GM23248 (cell line): ENCODE measurements at regions not wholly inside any gene's neighbourhood (a gene's known extent, or its start where the extent isn't known, plus 50 kb on each side); places are given as distances from the start of the nearest gene placed in this dataset.

Source experiments
- DNase-seq: peaks from one replicate; pipeline ENCODE4 v3.0.0-alpha.2; 2015
- H2AFZ ChIP-seq: fragments of 200-600 bp; sonication (generic); 2 replicates; pipeline ENCODE4 v1.6.1; 2016; ENCODE audit warnings: antibody characterized with exemption
- H3F3A ChIP-seq: fragments of 200-600 bp; sonication (generic); 2 replicates; pipeline ENCODE4 v1.6.1; 2016; ENCODE audit warnings: mild to moderate bottlenecking, antibody characterized with exemption, mixed run types; ENCODE audit not compliant: insufficient read depth
- H3K27ac ChIP-seq: fragments of 200-600 bp; sonication (generic); 2 replicates; pipeline ENCODE4 v1.5.1; 2016; ENCODE audit warnings: mild to moderate bottlenecking
- H3K27me3 ChIP-seq: fragments of 200-600 bp; sonication (generic); replicated peaks from 2 replicates; pipeline ENCODE4 v1.6.1; 2016; ENCODE audit warnings: mild to moderate bottlenecking; ENCODE audit not compliant: insufficient read depth
- H3K36me3 ChIP-seq: fragments of 200-600 bp; sonication (generic); 2 replicates; pipeline ENCODE4 v1.6.1; 2016; ENCODE audit warnings: low read depth, mild to moderate bottlenecking
- H3K4me1 ChIP-seq: fragments of 200-600 bp; sonication (generic); 2 replicates; pipeline ENCODE4 v1.6.1; 2016; ENCODE audit warnings: mild to moderate bottlenecking; ENCODE audit not compliant: insufficient read depth
- H3K4me2 ChIP-seq: fragments of 200-600 bp; sonication (generic); one replicate; pipeline ENCODE4 v1.6.1; 2016; ENCODE audit warnings: mild to moderate bottlenecking; ENCODE audit not compliant: unreplicated experiment
- H3K4me3 ChIP-seq: fragments of 200-600 bp; sonication (generic); 2 replicates; pipeline ENCODE4 v1.5.1; 2016; ENCODE audit warnings: mild to moderate bottlenecking
- H3K79me2 ChIP-seq: fragments of 200-600 bp; sonication (generic); 2 replicates; pipeline ENCODE4 v1.6.1; 2016; ENCODE audit warnings: mild to moderate bottlenecking; ENCODE audit not compliant: insufficient read depth
- H3K9ac ChIP-seq: fragments of 200-600 bp; sonication (generic); 2 replicates; pipeline ENCODE4 v1.6.1; 2016; ENCODE audit warnings: mild to moderate bottlenecking
- H3K9me2 ChIP-seq: fragments of 200-600 bp; sonication (generic); 2 replicates; pipeline ENCODE4 v1.6.1; 2016; ENCODE audit warnings: mixed run types, mild to moderate bottlenecking, moderate library complexity; ENCODE audit not compliant: insufficient read depth
- H3K9me3 ChIP-seq: fragments of 200-600 bp; sonication (generic); one replicate; pipeline ENCODE4 v1.6.1; 2017; ENCODE audit warnings: low read depth
- H4K20me1 ChIP-seq: fragments of 200-600 bp; sonication (generic); 2 replicates; pipeline ENCODE4 v1.6.0; 2016; ENCODE audit not compliant: insufficient read depth
- EZH2 ChIP-seq: fragments of 200-600 bp; sonication (generic); IDR thresholded peaks from 2 replicates; pipeline ENCODE4 v1.6.1; 2018; ENCODE audit warnings: antibody characterized with exemption, mild to moderate bottlenecking; ENCODE audit not compliant: insufficient read depth, poor library complexity, severe bottlenecking
- EZH2phosphoT487 ChIP-seq: fragments of 200-600 bp; sonication (generic); IDR thresholded peaks from 2 replicates; pipeline ENCODE4 v1.6.1; 2018; ENCODE audit warnings: antibody characterized with exemption, moderate library complexity, mild to moderate bottlenecking, low read depth; ENCODE audit not compliant: insufficient read depth
- WGBS, 2 experiments: methylation state at CpG; one replicate each; pipeline ENCODE4 v1.1.6; 2015 to 2017; ENCODE audit warnings: low lambda C conversion rate in 2 of 2, low coverage in 1 of 2; ENCODE audit errors: missing lambda C conversion rate in 2 of 2; 5-methylcytosine and 5-hydroxymethylcytosine counted together
- in situ Hi-C: fragments of 300-500 bp; cut with MboI; formaldehyde crosslinking; loops from 2 replicates; pipeline ENCODE4 v1.15.0; 2020

- Histone ChIP-seq H4K20me1 (no peaks in the 10 kb centered on the region), H3K9me2 (no peaks in the 10 kb centered on the region), H3K9ac (no peak overlapping the region), H2AFZ (no peak overlapping the region), H3K4me3 (no peak overlapping the region), H3K9me3 (no peaks in the 10 kb centered on the region), H3K4me2 (no peak overlapping the region), H3F3A (peaks cover 15% of the 10 kb centered on the region; the same call in 1 of the 2 replicates), H3K36me3 (no peaks in the 10 kb centered on the region), H3K27ac (no peak overlapping the region), H3K27me3 (no peaks in the 10 kb centered on the region), H3K4me1 (peaks cover 19% of the 10 kb centered on the region), H3K79me2 (no peaks in the 10 kb centered on the region)
- DNase-seq, result no peak
- in situ Hi-C loops, result no loop called here
- no peak for TF ChIP-seq EZH2
- WGBS, 2 experiments, result 66 to 69% methylated on average over 5 to 7 of the region's 7 CpGs
These were observed 313.6 kb upstream of the DDX53 start for GRCh38 chrX:22686138-22686541.

- Histone ChIP-seq H3K9me2 (no peaks in the 10 kb centered on the region), H3K79me2 (no peaks in the 10 kb centered on the region), H3F3A (peaks cover 15% of the 10 kb centered on the region; the same call in 1 of the 2 replicates), H3K27ac (peak overlapping the region; percentile 96), H3K9me3 (no peaks in the 10 kb centered on the region), H3K27me3 (no peaks in the 10 kb centered on the region), H3K36me3 (no peaks in the 10 kb centered on the region), H3K4me1 (peaks cover 19% of the 10 kb centered on the region), H3K4me2 (peak overlapping the region; percentile 88), H3K9ac (peak overlapping the region; percentile 85), H3K4me3 (peak overlapping the region; percentile 67), H4K20me1 (no peaks in the 10 kb centered on the region), H2AFZ (peak overlapping the region; percentile 68)
- in situ Hi-C loops, result no loop called here
- DNase-seq, result peak; percentile 61
- TF ChIP-seq EZH2, result no peak
These were observed 310.5 kb upstream of the DDX53 start for GRCh38 chrX:22689290-22689689.

- Histone ChIP-seq H3K79me2 (no peaks in the 10 kb centered on the region), H3K9me2 (no peaks in the 10 kb centered on the region), H3K27me3 (no peaks in the 10 kb centered on the region), H3K9me3 (no peaks in the 10 kb centered on the region), H3K4me1 (peaks cover 19% of the 10 kb centered on the region), H3F3A (peaks cover 15% of the 10 kb centered on the region; the same call in 1 of the 2 replicates), H3K4me3 (peak overlapping the region; percentile 67), H3K4me2 (peak overlapping the region; percentile 88), H3K27ac (peak overlapping the region; percentile 96), H3K9ac (peak overlapping the region; percentile 85), H2AFZ (peak overlapping the region; percentile 68), H3K36me3 (no peaks in the 10 kb centered on the region), H4K20me1 (no peaks in the 10 kb centered on the region)
- in situ Hi-C loops, result no loop called here
- 4 to 7% methylated on average over 5 of the region's 5 CpGs for WGBS, 2 experiments
- peak; percentile 57 for DNase-seq
- no peak for TF ChIP-seq EZH2
- no peak for TF ChIP-seq EZH2phosphoT487
These were observed 309.6 kb upstream of the DDX53 start for GRCh38 chrX:22690116-22690515.

- Histone ChIP-seq H3K4me2 (no peak overlapping the region), H2AFZ (no peak overlapping the region), H3F3A (peaks cover 15% of the 10 kb centered on the region; the same call in 1 of the 2 replicates), H4K20me1 (no peaks in the 10 kb centered on the region), H3K79me2 (no peaks in the 10 kb centered on the region), H3K9ac (no peak overlapping the region), H3K4me3 (no peak overlapping the region), H3K36me3 (no peaks in the 10 kb centered on the region), H3K27ac (no peak overlapping the region), H3K9me3 (no peaks in the 10 kb centered on the region), H3K9me2 (no peaks in the 10 kb centered on the region), H3K27me3 (no peaks in the 10 kb centered on the region), H3K4me1 (peaks cover 19% of the 10 kb centered on the region)
- WGBS, 2 experiments, result 85 to 96% methylated on average over 5 to 6 of the region's 6 CpGs
- TF ChIP-seq EZH2 (no peak), EZH2phosphoT487 (no peak)
- in situ Hi-C loops, result no loop called here
- no peak for DNase-seq
These were observed 307.7 kb upstream of the DDX53 start for GRCh38 chrX:22691966-22692565.

- Histone ChIP-seq H3K4me3 (no peak overlapping the region), H3K9ac (no peak overlapping the region), H3K79me2 (no peaks in the 10 kb centered on the region), H3K9me2 (no peaks in the 10 kb centered on the region), H3F3A (peaks cover 15% of the 10 kb centered on the region), H4K20me1 (no peaks in the 10 kb centered on the region), H2AFZ (no peak overlapping the region), H3K27me3 (no peaks in the 10 kb centered on the region), H3K9me3 (no peaks in the 10 kb centered on the region), H3K27ac (no peak overlapping the region), H3K36me3 (no peaks in the 10 kb centered on the region), H3K4me1 (peaks cover 16% of the 10 kb centered on the region), H3K4me2 (no peak overlapping the region)
- DNase-seq, result no peak
- in situ Hi-C loops, result no loop called here
- no peak for TF ChIP-seq EZH2
- no peak for TF ChIP-seq EZH2phosphoT487
These were observed 301.6 kb upstream of the DDX53 start for GRCh38 chrX:22698151-22698550.
